Uterus (tissue), 2 donors: ENCODE measurements at regions not wholly inside any gene's neighbourhood (a gene's known extent, or its start where the extent isn't known, plus 50 kb on each side); places are given as distances from the start of the nearest gene placed in this dataset.

Experiments used
- CTCF ChIP-seq, 4 experiments: fragments of 200-600 bp in 2 of 4; fragments of 450-650 bp in 2 of 4; sonication (generic) in 2 of 4; IDR thresholded peaks; one replicate each; pipeline ENCODE4 v1.5.1; 2016 to 2019; ENCODE audit warnings: antibody characterized with exemption in 4 of 4, mild to moderate bottlenecking in 2 of 4, moderate library complexity in 1 of 4
- POLR2A ChIP-seq, 2 donors: fragments of 450-650 bp; IDR thresholded peaks; one replicate each; pipeline ENCODE4 v1.6.1; 2016; ENCODE audit warnings: antibody characterized with exemption in 2 of 2, mild to moderate bottlenecking in 1 of 2, moderate library complexity in 1 of 2

GRCh38 chr12:124453419-124454351 lies 113.7 kb downstream of the NCOR2 start:
- TF ChIP-seq CTCF (IDR thresholded peaks at IDR 0.05) (no peak), POLR2A (IDR thresholded peaks at IDR 0.05) (no peak)
